CD4-positive, alpha-beta T cell treated with Interleukin-4 for 1 hour (primary cell): ENCODE measurements at regions not wholly inside any gene's neighbourhood (a gene's known extent, or its start where the extent isn't known, plus 50 kb on each side); places are given as distances from the start of the nearest gene placed in this dataset.
"Not testable (repeated sequence)": the region's sequence is repeated elsewhere in the genome, so short reads cannot be mapped to it uniquely, and the experiment has no call there.

Experiments used
- DNase-seq, 2 donors: peaks; one replicate each; pipeline ENCODE4 v3.0.0-alpha.2; 2020 to 2022

- no peak for DNase-seq
Observed at GRCh38 chr1:64363111-64363510, 106.8 kb upstream of the CACHD1 start.

GRCh38 chr1:64363616-64364015, 106.3 kb upstream of the CACHD1 start:
- no peak for DNase-seq

- DNase-seq: no peak
Observed at GRCh38 chr1:64366821-64367220, 103.1 kb upstream of the CACHD1 start.

GRCh38 chr1:64368344-64368743, 101.6 kb upstream of the CACHD1 start:
- DNase-seq: no peak

GRCh38 chr1:64378826-64379225, 91.1 kb upstream of the CACHD1 start:
- no peak for DNase-seq

GRCh38 chr1:64387389-64388285, 82.3 kb upstream of the CACHD1 start:
- DNase-seq: no peak

GRCh38 chr1:64388336-64388735, 81.6 kb upstream of the CACHD1 start:
- DNase-seq: no peak

GRCh38 chr1:64392109-64392508, 77.8 kb upstream of the CACHD1 start:
- DNase-seq: no peak

GRCh38 chr1:64393790-64394189, 76.1 kb upstream of the CACHD1 start:
- DNase-seq: no peak

- DNase-seq: no peak
Observed at GRCh38 chr1:64396817-64397216, 73.1 kb upstream of the CACHD1 start.

- DNase-seq: no peak
Observed at GRCh38 chr1:64397541-64397940, 72.4 kb upstream of the CACHD1 start.

GRCh38 chr1:64398936-64399335, 71.0 kb upstream of the CACHD1 start:
- DNase-seq: no peak

GRCh38 chr1:64401285-64401684, 68.6 kb upstream of the CACHD1 start:
- DNase-seq: no peak

- no peak for DNase-seq
Observed at GRCh38 chr1:64403331-64403730, 66.6 kb upstream of the CACHD1 start.

- no peak for DNase-seq
Observed at GRCh38 chr1:64404202-64404601, 65.7 kb upstream of the CACHD1 start.

GRCh38 chr1:64405833-64406232, 64.1 kb upstream of the CACHD1 start:
- no peak for DNase-seq

GRCh38 chr1:64410217-64410616, 59.7 kb upstream of the CACHD1 start:
- DNase-seq: no peak

GRCh38 chr1:64414855-64415546, 54.9 kb upstream of the CACHD1 start:
- DNase-seq: not testable (repeated sequence)

- DNase-seq: no peak
Observed at GRCh38 chr1:64417803-64418202, 52.1 kb upstream of the CACHD1 start.
